CD4-positive, alpha-beta T cell treated with Interferon alpha-2 for 1 hour (primary cell): ENCODE measurements at regions not wholly inside any gene's neighbourhood (a gene's known extent, or its start where the extent isn't known, plus 50 kb on each side); places are given as distances from the start of the nearest gene placed in this dataset.

ENCODE experiments used
- DNase-seq, 2 donors: peaks; one replicate each; pipeline ENCODE4 v3.0.0-alpha.2; 2020 to 2022

DNA sequence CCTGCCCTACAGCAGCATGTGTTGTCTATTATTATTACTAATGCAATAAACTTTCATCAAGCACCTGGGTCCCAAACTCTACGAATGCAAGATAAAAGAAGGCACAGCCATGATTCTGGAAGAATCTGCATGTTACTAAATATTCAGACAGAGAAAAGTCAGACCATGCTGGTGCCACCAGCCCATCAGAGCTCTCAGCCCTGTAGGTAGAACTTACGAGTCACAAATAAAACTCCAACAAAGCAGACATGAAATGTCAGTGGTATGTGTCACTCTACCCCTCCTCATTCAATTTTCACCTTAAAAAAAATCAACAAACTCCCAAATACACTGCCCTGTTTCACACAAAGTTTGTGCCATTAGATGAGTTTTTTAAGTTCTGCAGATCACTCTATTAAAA, 62.4 kb upstream of the TIAM1 start:
- DNase-seq = no peak

GRCh38 chr21:31405604-31406003, 61.5 kb upstream of the TIAM1 start:
- DNase-seq = no peak

DNA sequence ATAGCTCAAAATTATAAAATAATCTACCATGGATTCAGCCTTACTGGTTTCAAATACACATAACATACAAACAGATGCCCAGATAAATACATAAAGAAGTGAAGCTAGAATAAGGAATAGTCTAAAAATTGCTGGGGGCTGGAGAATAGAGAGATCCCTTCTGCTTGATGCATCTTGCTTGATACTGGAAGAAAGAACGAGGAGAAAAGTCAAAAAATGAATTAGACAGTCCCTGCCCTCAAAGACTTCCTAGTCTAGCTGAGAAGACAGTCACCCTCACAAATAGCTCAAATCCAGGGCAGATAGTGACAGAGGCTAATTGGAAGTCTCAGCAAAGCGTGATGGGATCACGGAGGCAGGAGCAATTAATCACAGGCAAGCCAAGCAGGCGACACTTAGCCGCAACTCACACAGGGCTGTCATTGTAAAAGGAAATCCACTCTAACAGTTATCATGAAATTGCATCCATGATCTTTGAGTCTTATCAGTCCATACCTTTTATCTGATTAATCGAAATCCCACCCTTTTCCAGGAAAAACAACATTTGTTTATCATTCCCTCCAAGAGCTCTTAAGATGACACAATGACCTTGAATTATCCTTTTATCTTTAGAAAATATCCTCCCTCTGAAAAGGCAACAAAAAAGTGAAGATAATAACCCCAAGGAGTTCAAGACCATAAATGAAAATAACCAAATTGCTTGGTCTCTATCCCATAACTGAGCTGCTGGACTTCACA, 59.7 kb upstream of the TIAM1 start:
- no peak for DNase-seq

DNA sequence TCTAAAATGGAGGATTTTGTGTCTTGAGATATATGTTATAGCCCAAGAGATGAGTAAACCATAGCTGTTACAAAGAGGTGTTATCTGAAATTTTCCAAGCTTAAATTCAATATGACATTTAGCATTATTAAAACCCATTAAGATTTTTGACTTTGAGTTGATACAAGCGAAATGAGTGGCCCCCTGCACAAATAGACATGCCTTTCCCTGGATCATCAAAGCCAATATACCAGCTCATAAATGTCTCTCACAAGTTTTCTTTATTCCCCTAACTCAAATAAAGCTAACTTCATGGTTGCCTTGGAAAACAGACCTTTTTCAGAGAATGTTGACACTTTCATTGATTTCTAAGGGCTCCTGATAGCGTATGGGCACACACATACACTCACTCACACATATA, 55.5 kb upstream of the TIAM1 start:
- no peak for DNase-seq

GRCh38 chr21:31398574-31398973, 54.5 kb upstream of the TIAM1 start:
- DNase-seq = no peak

DNA sequence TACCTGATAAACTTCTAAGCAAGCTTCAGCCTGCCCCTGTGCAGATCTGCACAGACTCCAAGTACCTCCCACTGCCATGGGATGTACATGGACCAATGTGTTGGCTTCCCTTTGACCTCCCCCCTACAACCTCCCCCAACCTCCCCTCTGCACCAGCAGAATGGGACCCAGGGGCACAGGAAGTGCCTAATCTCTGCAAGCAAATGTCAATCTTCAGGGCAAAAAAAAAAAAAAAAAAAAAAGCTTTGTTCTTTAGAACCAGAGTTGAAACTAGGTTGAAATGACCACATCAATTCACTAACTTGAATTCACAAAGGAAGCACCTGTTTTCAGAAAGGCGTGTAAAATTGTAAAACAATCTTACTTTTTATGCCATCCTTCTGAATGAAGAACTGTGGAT, 53.9 kb upstream of the TIAM1 start:
- peak; percentile 5 to 43 for DNase-seq

- no peak for DNase-seq
Measured at GRCh38 chr21:31397515-31397926, 53.5 kb upstream of the TIAM1 start.

DNA sequence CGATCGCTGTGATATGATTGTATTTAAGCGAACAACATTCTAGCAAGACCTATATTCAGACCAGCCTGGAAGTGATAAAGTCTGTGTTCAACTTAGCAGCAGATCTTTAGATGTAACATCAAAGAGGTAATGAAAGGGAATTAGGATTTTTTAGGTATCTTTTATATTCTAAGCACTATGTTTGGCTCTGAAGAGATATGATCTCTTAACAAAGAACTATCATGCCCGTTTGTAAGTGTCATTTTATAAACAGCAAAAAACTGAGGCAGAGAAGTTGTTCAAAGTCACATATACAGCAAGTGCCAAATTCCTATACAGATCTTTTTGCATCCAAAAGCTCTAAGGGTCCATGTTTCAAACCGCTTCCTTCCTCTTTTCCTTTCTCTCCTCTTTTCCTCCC, 53.0 kb upstream of the TIAM1 start:
- no peak for DNase-seq

DNA sequence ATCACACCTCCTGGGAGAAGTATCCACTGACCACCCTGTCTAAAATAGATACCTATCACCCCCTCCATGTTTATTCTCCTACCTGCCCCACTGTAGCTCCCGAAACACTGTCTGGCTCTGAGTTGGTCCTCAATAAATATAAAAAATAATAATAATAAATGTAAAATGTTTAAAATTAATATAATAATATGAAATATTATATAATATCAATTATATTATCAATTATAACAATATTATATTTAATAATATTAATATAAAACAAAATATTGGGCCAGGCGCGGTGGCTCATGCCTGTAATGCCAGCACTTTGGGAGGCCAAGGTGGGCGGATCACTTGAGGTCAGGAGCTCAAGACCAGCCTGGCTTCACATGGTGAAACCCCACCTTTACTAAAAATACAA, 52.3 kb upstream of the TIAM1 start:
- no peak for DNase-seq

DNA sequence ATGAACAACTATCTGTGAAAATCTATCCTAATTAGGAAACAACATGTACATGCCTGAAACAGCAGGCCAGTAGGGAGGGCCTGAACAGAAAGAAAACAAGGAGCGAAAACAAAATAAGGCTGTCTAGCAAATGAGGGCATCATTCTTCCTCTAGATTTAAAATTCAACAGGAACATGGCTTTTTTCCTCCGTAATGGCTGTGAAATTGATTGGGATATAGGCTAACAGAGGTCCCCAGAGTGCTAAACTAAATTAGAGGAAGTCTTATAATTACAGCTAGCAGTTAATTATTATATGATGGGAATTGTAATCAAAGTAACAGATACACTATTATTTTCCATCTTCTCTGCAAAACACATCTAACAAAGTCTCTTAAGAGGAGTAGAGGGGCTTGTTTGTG, 51.7 kb upstream of the TIAM1 start:
- DNase-seq = no peak

DNA sequence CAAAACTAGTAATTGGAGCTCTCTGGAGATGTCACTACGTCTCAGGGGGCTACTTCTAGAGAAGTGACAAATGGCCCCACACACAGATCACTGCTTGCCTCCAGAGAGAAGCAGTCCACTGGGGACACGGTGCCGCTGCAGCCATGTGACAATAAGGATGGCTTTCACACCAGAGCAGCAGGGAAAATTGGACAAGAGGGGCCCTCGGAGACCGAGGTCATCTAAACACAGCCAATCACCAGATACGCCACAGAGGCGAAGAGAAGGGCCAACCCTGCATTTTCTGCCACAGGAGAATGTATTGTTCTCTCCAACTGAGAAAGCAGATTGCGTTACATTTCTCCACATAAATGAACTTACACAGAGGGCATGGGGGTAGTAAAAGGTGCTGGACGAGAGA, 51.2 kb upstream of the TIAM1 start:
- no peak for DNase-seq

- DNase-seq = no peak
Measured at GRCh38 chr21:31394309-31394708, 50.2 kb upstream of the TIAM1 start.
